H9 (cell line): ENCODE measurements at regions not wholly inside any gene's neighbourhood (a gene's known extent, or its start where the extent isn't known, plus 50 kb on each side); places are given as distances from the start of the nearest gene placed in this dataset.

ENCODE experiments used
- DNase-seq: peaks from one replicate; pipeline ENCODE4 v3.0.0-alpha.2; 2017
- H2AFZ ChIP-seq: one replicate; pipeline ENCODE4 v1.6.1; 2013; ENCODE audit warnings: mild to moderate bottlenecking, low read length, control low read depth, moderate library complexity
- H2AK5ac ChIP-seq: 2 replicates; pipeline ENCODE4 v1.6.1; 2013; ENCODE audit warnings: low read length, control low read depth, mixed read lengths; ENCODE audit not compliant: insufficient read length
- H2BK120ac ChIP-seq: one replicate; pipeline ENCODE4 v1.6.1; 2013; ENCODE audit warnings: low read depth, mild to moderate bottlenecking, low read length, control low read depth, inconsistent platforms; ENCODE audit not compliant: poor library complexity, severe bottlenecking
- H2BK12ac ChIP-seq: 2 replicates; pipeline ENCODE4 v1.6.1; 2013; ENCODE audit warnings: low read length, control low read depth, mixed read lengths, low read depth; ENCODE audit not compliant: insufficient read length
- H2BK15ac ChIP-seq: 2 replicates; pipeline ENCODE4 v1.6.1; 2013; ENCODE audit warnings: low read depth, low read length, control low read depth
- H2BK20ac ChIP-seq: one replicate; pipeline ENCODE4 v1.6.1; 2013; ENCODE audit warnings: low read depth, mild to moderate bottlenecking, low read length, control low read depth, inconsistent platforms; ENCODE audit not compliant: poor library complexity, severe bottlenecking
- H2BK5ac ChIP-seq: 2 replicates; pipeline ENCODE4 v1.6.1; 2013; ENCODE audit warnings: low read length, control low read depth, mixed read lengths; ENCODE audit not compliant: insufficient read length
- H3K14ac ChIP-seq: 2 replicates; pipeline ENCODE4 v1.6.1; 2013; ENCODE audit warnings: low read length, control low read depth; ENCODE audit not compliant: insufficient read depth
- H3K18ac ChIP-seq: 2 replicates; pipeline ENCODE4 v1.6.1; 2013; ENCODE audit warnings: low read depth, mild to moderate bottlenecking, mixed read lengths, low read length, control low read depth; ENCODE audit not compliant: insufficient read length
- H3K23ac ChIP-seq: 2 replicates; pipeline ENCODE4 v1.6.1; 2013; ENCODE audit warnings: low read length, control low read depth, mixed read lengths, low read depth; ENCODE audit not compliant: insufficient read length
- H3K23me2 ChIP-seq: 2 replicates; pipeline ENCODE4 v1.6.1; 2013; ENCODE audit warnings: low read depth, mild to moderate bottlenecking, mixed read lengths, low read length, control low read depth; ENCODE audit not compliant: insufficient read length, poor library complexity, severe bottlenecking
- H3K27ac ChIP-seq: 2 replicates; pipeline ENCODE4 v1.5.1; 2013; ENCODE audit warnings: low read length, control low read depth, mixed read lengths, low read depth; ENCODE audit not compliant: insufficient read length
- H3K27me3 ChIP-seq: 2 replicates; pipeline ENCODE4 v1.6.1; 2013; ENCODE audit warnings: low read length, control low read depth, inconsistent platforms; ENCODE audit not compliant: insufficient read depth
- H3K4ac ChIP-seq: 2 replicates; pipeline ENCODE4 v1.6.1; 2013; ENCODE audit warnings: low read depth, mild to moderate bottlenecking, control low read depth, inconsistent platforms, low read length, moderate library complexity
- H3K4me1 ChIP-seq: 2 replicates; pipeline ENCODE4 v1.6.1; 2013; ENCODE audit warnings: low read length, control low read depth, inconsistent platforms; ENCODE audit not compliant: insufficient read depth
- H3K4me2 ChIP-seq: 2 replicates; pipeline ENCODE4 v1.6.1; 2013; ENCODE audit warnings: low read length, control low read depth, mixed read lengths; ENCODE audit not compliant: insufficient read length, insufficient read depth
- H3K56ac ChIP-seq: 2 replicates; pipeline ENCODE4 v1.6.1; 2013; ENCODE audit warnings: low read depth, mild to moderate bottlenecking, mixed read lengths, low read length, control low read depth; ENCODE audit not compliant: insufficient read length
- H3K79me1 ChIP-seq: 2 replicates; pipeline ENCODE4 v1.6.1; 2013; ENCODE audit warnings: low read depth, mild to moderate bottlenecking, moderate library complexity, low read length, control low read depth, inconsistent platforms; ENCODE audit not compliant: insufficient read depth, poor library complexity, severe bottlenecking
- H3K79me2 ChIP-seq: 2 replicates; pipeline ENCODE4 v1.6.1; 2013; ENCODE audit warnings: low read length, control low read depth, inconsistent platforms; ENCODE audit not compliant: insufficient read depth
- H3K9ac ChIP-seq: 2 replicates; pipeline ENCODE4 v1.6.1; 2013; ENCODE audit warnings: low read length, control low read depth, mixed read lengths; ENCODE audit not compliant: insufficient read length; ENCODE audit errors: extremely low read depth
- H3K9me3 ChIP-seq: one replicate; pipeline ENCODE4 v1.6.1; 2013; ENCODE audit warnings: low read depth, low read length, inconsistent platforms; ENCODE audit not compliant: control insufficient read depth
- H3T11ph ChIP-seq: one replicate; pipeline ENCODE4 v1.6.1; 2013; ENCODE audit warnings: mild to moderate bottlenecking, low read length, control low read depth, inconsistent platforms
- H4K20me1 ChIP-seq: one replicate; pipeline ENCODE4 v1.6.1; 2013; ENCODE audit not compliant: control insufficient read depth, insufficient read length, insufficient read depth
- H4K5ac ChIP-seq: 2 replicates; pipeline ENCODE4 v1.6.1; 2013; ENCODE audit warnings: low read depth, mild to moderate bottlenecking, mixed read lengths, low read length, control low read depth; ENCODE audit not compliant: insufficient read length
- H4K8ac ChIP-seq: replicated peaks from 2 replicates; pipeline ENCODE4 v1.6.1; 2013; ENCODE audit warnings: low read length, control low read depth, mixed read lengths, low read depth; ENCODE audit not compliant: insufficient read length
- H4K91ac ChIP-seq: 2 replicates; pipeline ENCODE4 v1.6.1; 2013; ENCODE audit warnings: low read depth, mild to moderate bottlenecking, moderate library complexity, mixed read lengths, low read length, control low read depth; ENCODE audit not compliant: insufficient read length
- H3K27ac Mint-ChIP-seq, 3 experiments: 2 replicates in 2 of 3; 3 replicates in 1 of 3; pipeline ENCODE4 v1.8.0; 2020 to 2021; ENCODE audit warnings: mixed read lengths in 3 of 3, mild to moderate bottlenecking in 1 of 3, moderate library complexity in 1 of 3
- H3K27me3 Mint-ChIP-seq: 2 replicates; pipeline ENCODE4 v1.8.0; 2021; ENCODE audit warnings: low read depth, mild to moderate bottlenecking, moderate library complexity, mixed read lengths
- H3K36me3 Mint-ChIP-seq, 3 experiments: 2 replicates in 2 of 3; 3 replicates in 1 of 3; pipeline ENCODE4 v1.8.0; 2020 to 2021; ENCODE audit warnings: low read depth in 3 of 3, mixed read lengths in 3 of 3; ENCODE audit not compliant: insufficient read depth in 1 of 3
- H3K4me1 Mint-ChIP-seq, 2 experiments: 2 replicates each; pipeline ENCODE4 v1.8.0; 2020; ENCODE audit warnings: mixed read lengths in 2 of 2
- H3K4me3 Mint-ChIP-seq, 2 experiments: 2 replicates in 1 of 2; 3 replicates in 1 of 2; pipeline ENCODE4 v1.8.0; 2020 to 2021; ENCODE audit warnings: mild to moderate bottlenecking in 2 of 2, mixed read lengths in 2 of 2, moderate library complexity in 1 of 2
- H3K9me3 Mint-ChIP-seq, 2 experiments: 2 replicates in 1 of 2; 3 replicates in 1 of 2; pipeline ENCODE4 v1.8.0; 2020; ENCODE audit warnings: mild to moderate bottlenecking in 2 of 2, mixed read lengths in 2 of 2, moderate library complexity in 1 of 2
- WGBS: extraction: QIAGEN DNeasy Blood & Tissue Kit; methylation state at CpG from one replicate; pipeline ENCODE4 v1.1.7; 2013; ENCODE audit warnings: missing lambda C conversion rate, low lambda C conversion rate, mixed read lengths; ENCODE audit not compliant: insufficient read length; ENCODE audit errors: extremely low coverage; 5-methylcytosine and 5-hydroxymethylcytosine counted together
- TF ChIP-seq, protein P1 (sequence below): fragments of 200-600 bp; sonication (generic); conservative IDR thresholded peaks from 3 replicates; pipeline ENCODE4 v1.8.0; 2021; ENCODE audit warnings: antibody characterized with exemption, mild to moderate bottlenecking

DNA sequence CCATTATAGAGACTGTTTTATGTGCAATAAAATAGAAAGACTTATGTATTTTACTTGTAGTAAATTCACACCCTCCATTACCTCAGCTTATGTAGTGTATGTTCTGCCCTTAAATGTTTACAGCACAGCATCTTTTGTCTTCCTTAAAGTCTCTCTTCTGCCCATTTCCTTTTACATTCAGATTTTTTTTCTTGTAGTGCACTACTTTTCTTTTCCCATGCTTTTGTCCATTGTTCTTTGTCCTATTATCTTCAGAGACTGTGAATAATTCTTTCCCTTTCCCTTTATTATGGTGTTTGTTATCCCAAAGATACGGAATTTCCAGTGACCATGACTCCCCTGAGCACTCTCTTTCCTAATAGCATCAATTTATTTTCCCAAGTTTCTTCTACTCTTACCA is 66.1 kb upstream of the TYRP1 start:
- H2AFZ ChIP-seq: no peak overlapping the region
- no peak overlapping the region for H3K27ac Mint-ChIP-seq
- DNase-seq: no peak
- no peaks in the 10 kb centered on the region for H3K27me3 Mint-ChIP-seq
- H3T11ph ChIP-seq: no peak overlapping the region
- H3K9me3 Mint-ChIP-seq: no peaks in the 10 kb centered on the region
- no peak overlapping the region for H3K27ac ChIP-seq
- H3K4me2 ChIP-seq: no peak overlapping the region
- no peak overlapping the region for H2BK120ac ChIP-seq
- no peak overlapping the region for H4K5ac ChIP-seq
- no peak overlapping the region for H3K56ac ChIP-seq
- no peak overlapping the region for H3K14ac ChIP-seq
- no peak overlapping the region for H3K23ac ChIP-seq
- WGBS: no CpG with 5 or more reads among the region's 1 CpG
- no peak overlapping the region for H3K18ac ChIP-seq
- no peaks in the 10 kb centered on the region for H3K27me3 ChIP-seq
- no peaks in the 10 kb centered on the region for H3K79me2 ChIP-seq
- no peak overlapping the region for H3K4ac ChIP-seq
- H3K9ac ChIP-seq: no peak overlapping the region
- H2BK5ac ChIP-seq: no peak overlapping the region
- H3K23me2 ChIP-seq: no peaks in the 10 kb centered on the region
- H4K91ac ChIP-seq: no peak overlapping the region
- H2BK15ac ChIP-seq: no peak overlapping the region
- H4K8ac ChIP-seq: no peak overlapping the region
- no peaks in the 10 kb centered on the region for H3K9me3 ChIP-seq
- no peaks in the 10 kb centered on the region; the same call in 1 of the 2 replicates for H3K4me1 ChIP-seq
- no peak overlapping the region for H2AK5ac ChIP-seq
- peaks cover 24 to 27% of the 10 kb centered on the region in 2 experiments for H3K4me1 Mint-ChIP-seq
- H3K4me3 Mint-ChIP-seq: no peak overlapping the region
- no peak overlapping the region for H2BK20ac ChIP-seq
- no peaks in the 10 kb centered on the region for H3K79me1 ChIP-seq
- TF ChIP-seq, protein P1, sequence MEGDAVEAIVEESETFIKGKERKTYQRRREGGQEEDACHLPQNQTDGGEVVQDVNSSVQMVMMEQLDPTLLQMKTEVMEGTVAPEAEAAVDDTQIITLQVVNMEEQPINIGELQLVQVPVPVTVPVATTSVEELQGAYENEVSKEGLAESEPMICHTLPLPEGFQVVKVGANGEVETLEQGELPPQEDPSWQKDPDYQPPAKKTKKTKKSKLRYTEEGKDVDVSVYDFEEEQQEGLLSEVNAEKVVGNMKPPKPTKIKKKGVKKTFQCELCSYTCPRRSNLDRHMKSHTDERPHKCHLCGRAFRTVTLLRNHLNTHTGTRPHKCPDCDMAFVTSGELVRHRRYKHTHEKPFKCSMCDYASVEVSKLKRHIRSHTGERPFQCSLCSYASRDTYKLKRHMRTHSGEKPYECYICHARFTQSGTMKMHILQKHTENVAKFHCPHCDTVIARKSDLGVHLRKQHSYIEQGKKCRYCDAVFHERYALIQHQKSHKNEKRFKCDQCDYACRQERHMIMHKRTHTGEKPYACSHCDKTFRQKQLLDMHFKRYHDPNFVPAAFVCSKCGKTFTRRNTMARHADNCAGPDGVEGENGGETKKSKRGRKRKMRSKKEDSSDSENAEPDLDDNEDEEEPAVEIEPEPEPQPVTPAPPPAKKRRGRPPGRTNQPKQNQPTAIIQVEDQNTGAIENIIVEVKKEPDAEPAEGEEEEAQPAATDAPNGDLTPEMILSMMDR: no peak
- H3K36me3 Mint-ChIP-seq: no peaks in the 10 kb centered on the region
- no peak overlapping the region for H2BK12ac ChIP-seq
- no peaks in the 10 kb centered on the region for H4K20me1 ChIP-seq
